SK-N-SH (cell line): ENCODE measurements at regions not wholly inside any gene's neighbourhood (a gene's known extent, or its start where the extent isn't known, plus 50 kb on each side); places are given as distances from the start of the nearest gene placed in this dataset.

Source experiments
- CTCF ChIA-PET: fragments of 300-600, 350-600 bp; formaldehyde crosslinking; extraction: SDS; loops from one replicate; lab custom pipeline; 2021; lab: Yijun Ruan, JAX
- POLR2A ChIA-PET: fragments of 350-600 bp; sonication (Branson Sonifier 250); formaldehyde crosslinking; extraction: SDS; loops from one replicate; lab custom pipeline; 2020; ENCODE audit warnings: antibody characterized with exemption, inconsistent platforms; lab: Yijun Ruan, JAX
- DNase-seq: peaks from one replicate; pipeline ENCODE4 v3.0.0; 2012
- H2AFZ ChIP-seq: fragments of 200-600 bp; sonication (generic); 2 replicates; pipeline ENCODE4 v1.8.1; 2016; ENCODE audit warnings: antibody characterized with exemption, mild to moderate bottlenecking, low read depth
- H3F3A ChIP-seq: fragments of 200-600 bp; sonication (generic); replicated peaks from 2 replicates; pipeline ENCODE3; 2016; ENCODE audit warnings: antibody characterized with exemption, mild to moderate bottlenecking; ENCODE audit not compliant: insufficient read depth
- H3K27ac ChIP-seq, 2 experiments: fragments of 200-500 bp in 1 of 2; fragments of 200-600 bp in 1 of 2; sonication (Bioruptor generic) in 1 of 2; sonication (generic), shearing (Covaris generic) in 1 of 2; 2 replicates each; pipeline versions ENCODE4 v1.5.1 to v1.6.1; 2014 to 2016; ENCODE audit warnings: low read depth in 2 of 2, inconsistent platforms in 1 of 2, low read length in 1 of 2, mild to moderate bottlenecking in 1 of 2, mixed read lengths in 1 of 2
- H3K27me3 ChIP-seq: fragments of 200-600 bp; sonication (generic), shearing (Covaris generic); 2 replicates; pipeline ENCODE4 v1.6.1; 2016; ENCODE audit warnings: mixed run types; ENCODE audit not compliant: insufficient read depth
- H3K36me3 ChIP-seq, 2 experiments: fragments of 200-500 bp in 1 of 2; fragments of 200-600 bp in 1 of 2; sonication (Bioruptor generic) in 1 of 2; sonication (generic) in 1 of 2; replicated peaks in 1 of 2; 2 replicates each; pipeline versions ENCODE3 to v1.5.1; 2014 to 2016; ENCODE audit warnings: low read length in 1 of 2, mild to moderate bottlenecking in 1 of 2; ENCODE audit not compliant: insufficient read depth in 2 of 2, control insufficient read depth in 1 of 2
- H3K4me1 ChIP-seq, 2 experiments: fragments of 200-500 bp in 1 of 2; fragments of 200-600 bp in 1 of 2; sonication (Bioruptor generic) in 1 of 2; sonication (generic), shearing (Covaris generic) in 1 of 2; 2 replicates each; pipeline versions ENCODE4 v1.5.1 to v1.6.1; 2014 to 2016; ENCODE audit warnings: low read depth in 1 of 2, low read length in 1 of 2, mixed run types in 1 of 2; ENCODE audit not compliant: insufficient read depth in 2 of 2, control insufficient read depth in 1 of 2
- H3K4me2 ChIP-seq: fragments of 200-600 bp; sonication (generic), shearing (Covaris generic); 2 replicates; pipeline ENCODE4 v1.6.1; 2017; ENCODE audit warnings: mixed run types
- H3K4me3 ChIP-seq, 2 experiments: fragments of 200-500 bp in 1 of 2; fragments of 200-600 bp in 1 of 2; sonication (Bioruptor generic) in 1 of 2; sonication (generic), shearing (Covaris generic) in 1 of 2; 2 replicates each; pipeline versions ENCODE4 v1.5.1 to v1.8.1; 2014 to 2016; ENCODE audit warnings: low read depth in 2 of 2, inconsistent platforms in 1 of 2, low read length in 1 of 2, mild to moderate bottlenecking in 1 of 2, mixed read lengths in 1 of 2, moderate library complexity in 1 of 2
- H3K79me2 ChIP-seq: fragments of 200-600 bp; sonication (generic); 2 replicates; pipeline ENCODE4 v1.8.1; 2017; ENCODE audit warnings: mild to moderate bottlenecking; ENCODE audit not compliant: insufficient read depth
- H3K9ac ChIP-seq: fragments of 200-600 bp; sonication (generic); 2 replicates; pipeline ENCODE4 v1.6.1; 2017; ENCODE audit warnings: mixed run types
- H3K9me2 ChIP-seq: fragments of 200-600 bp; sonication (generic); 2 replicates; pipeline ENCODE4 v1.6.1; 2017; ENCODE audit warnings: mixed run types
- H3K9me3 ChIP-seq: fragments of 200-600 bp; sonication (generic); 2 replicates; pipeline ENCODE4 v1.6.1; 2017; ENCODE audit warnings: mixed run types, mild to moderate bottlenecking, moderate library complexity
- H4K20me1 ChIP-seq: fragments of 200-600 bp; sonication (generic); 2 replicates; pipeline ENCODE4 v1.6.1; 2017; ENCODE audit warnings: mild to moderate bottlenecking, mixed run types; ENCODE audit not compliant: insufficient read depth
- CTCF ChIP-seq: fragments of 200-600 bp; sonication (generic); IDR thresholded peaks from 2 replicates; pipeline ENCODE4 v1.6.1; 2017; ENCODE audit warnings: antibody characterized with exemption, mild to moderate bottlenecking, moderate library complexity
- EP300 ChIP-seq, 2 experiments: IDR thresholded peaks; 2 replicates each; pipeline versions ENCODE4 v1.4.0 to v1.6.1; 2012; ENCODE audit warnings: borderline replicate concordance in 1 of 2, low read depth in 1 of 2, low read length in 1 of 2
- FOXJ3 ChIP-seq: sonication (generic); formaldehyde crosslinking; IDR thresholded peaks from 2 replicates; pipeline ENCODE4 v1.5.1; 2020; ENCODE audit warnings: mild to moderate bottlenecking, missing genetic modification reagents
- GATA2 ChIP-seq: sonication (generic); formaldehyde crosslinking; IDR thresholded peaks from 2 replicates; pipeline ENCODE4 v1.5.0; 2020; ENCODE audit warnings: mild to moderate bottlenecking, missing genetic modification reagents
- IRF3 ChIP-seq: fragments of 150-350 bp; IDR thresholded peaks from 2 replicates; pipeline ENCODE4 v1.6.1; 2016; ENCODE audit warnings: mild to moderate bottlenecking, low read depth, low read length
- NRF1 ChIP-seq: IDR thresholded peaks from 2 replicates; pipeline ENCODE4 v1.6.1; 2012; ENCODE audit warnings: low read depth, mild to moderate bottlenecking, low read length
- RCOR1 ChIP-seq: fragments of 150-350 bp; IDR thresholded peaks from 2 replicates; pipeline ENCODE4 v1.6.1; 2017; ENCODE audit warnings: antibody characterized with exemption, low read length
- SMC3 ChIP-seq: IDR thresholded peaks from 2 replicates; pipeline ENCODE4 v1.6.1; 2012; ENCODE audit warnings: low read depth, low read length, improper control_type of control experiment
- TAF1 ChIP-seq: IDR thresholded peaks from 2 replicates; pipeline ENCODE4 v1.6.1; 2012; ENCODE audit warnings: low read depth, mild to moderate bottlenecking, low read length, moderate library complexity, borderline replicate concordance
- TEAD4 ChIP-seq: IDR thresholded peaks from 2 replicates; pipeline ENCODE4 v1.4.0; 2012; ENCODE audit warnings: mild to moderate bottlenecking, borderline replicate concordance; ENCODE audit not compliant: insufficient read depth
- WGBS: methylation state at CpG from one replicate; pipeline ENCODE4 v1.1.6; 2017; ENCODE audit warnings: low lambda C conversion rate; 5-methylcytosine and 5-hydroxymethylcytosine counted together
- TF ChIP-seq, protein P1 (sequence below): IDR thresholded peaks from 2 replicates; pipeline ENCODE4 v1.6.1; 2012; ENCODE audit warnings: mild to moderate bottlenecking, low read depth, low read length, moderate library complexity

DNA sequence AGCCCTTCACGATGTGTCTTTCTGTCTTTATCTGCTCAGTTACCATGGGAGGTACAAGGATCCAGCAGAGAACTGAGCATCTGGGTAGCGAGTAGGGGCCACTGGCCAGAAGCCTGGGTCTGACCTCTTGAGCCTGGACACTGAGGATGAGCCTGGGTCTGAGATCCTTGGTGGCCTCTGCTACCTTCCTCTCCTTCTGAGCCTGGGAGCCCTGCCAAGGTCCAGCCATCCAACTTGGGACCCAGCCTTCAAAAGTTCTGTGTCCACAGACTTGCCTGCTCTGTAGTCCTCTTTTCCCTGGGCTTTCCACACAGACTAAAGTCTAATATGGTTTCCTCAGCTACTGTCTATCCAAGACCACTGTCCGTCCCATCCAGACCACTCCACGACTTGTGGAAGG is 60.2 kb upstream of the NAA20 start:
- ChIA-PET POLR2A (no interaction called here), CTCF (no interaction called here)
- H3K36me3 ChIP-seq = no peaks in the 10 kb centered on the region

DNA sequence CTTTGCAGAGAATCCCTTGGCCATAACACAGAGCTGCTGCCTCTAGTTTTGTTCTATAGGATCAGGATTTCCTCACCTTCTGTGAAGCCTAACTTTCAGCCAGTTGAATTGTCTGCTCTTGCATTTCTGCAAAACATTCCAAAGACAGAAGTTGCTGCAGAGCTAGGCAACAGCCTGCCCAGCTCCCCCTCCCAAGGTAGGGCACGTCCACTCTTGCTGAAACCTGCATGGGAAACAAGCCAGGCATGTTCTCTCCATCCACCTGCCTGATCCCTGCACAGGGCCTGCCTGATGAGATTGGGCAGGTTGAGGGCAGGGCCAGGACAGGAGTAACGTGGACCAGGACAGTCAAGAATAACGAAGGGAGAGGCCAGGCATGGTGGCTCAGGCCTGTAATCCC is 58.9 kb upstream of the NAA20 start:
- Histone ChIP-seq H3K36me3 (peaks cover 0 to 4% of the 10 kb centered on the region in 2 experiments), H3F3A (no peaks in the 10 kb centered on the region), H3K9me3 (no peaks in the 10 kb centered on the region), H3K79me2 (no peaks in the 10 kb centered on the region), H3K4me3 (no peak overlapping the region), H3K9me2 (no peaks in the 10 kb centered on the region), H4K20me1 (no peaks in the 10 kb centered on the region), H3K4me1 (no peaks in the 10 kb centered on the region), H2AFZ (no peak overlapping the region), H3K4me2 (no peak overlapping the region), H3K27ac (no peak overlapping the region), H3K9ac (no peak overlapping the region), H3K27me3 (no peaks in the 10 kb centered on the region)
- ChIA-PET POLR2A (no interaction called here), CTCF (no interaction called here)
- WGBS = 76% methylated on average over 2 of the region's 3 CpGs
- no peak for DNase-seq
- no peak for TF ChIP-seq IRF3
- TF ChIP-seq, protein P1, sequence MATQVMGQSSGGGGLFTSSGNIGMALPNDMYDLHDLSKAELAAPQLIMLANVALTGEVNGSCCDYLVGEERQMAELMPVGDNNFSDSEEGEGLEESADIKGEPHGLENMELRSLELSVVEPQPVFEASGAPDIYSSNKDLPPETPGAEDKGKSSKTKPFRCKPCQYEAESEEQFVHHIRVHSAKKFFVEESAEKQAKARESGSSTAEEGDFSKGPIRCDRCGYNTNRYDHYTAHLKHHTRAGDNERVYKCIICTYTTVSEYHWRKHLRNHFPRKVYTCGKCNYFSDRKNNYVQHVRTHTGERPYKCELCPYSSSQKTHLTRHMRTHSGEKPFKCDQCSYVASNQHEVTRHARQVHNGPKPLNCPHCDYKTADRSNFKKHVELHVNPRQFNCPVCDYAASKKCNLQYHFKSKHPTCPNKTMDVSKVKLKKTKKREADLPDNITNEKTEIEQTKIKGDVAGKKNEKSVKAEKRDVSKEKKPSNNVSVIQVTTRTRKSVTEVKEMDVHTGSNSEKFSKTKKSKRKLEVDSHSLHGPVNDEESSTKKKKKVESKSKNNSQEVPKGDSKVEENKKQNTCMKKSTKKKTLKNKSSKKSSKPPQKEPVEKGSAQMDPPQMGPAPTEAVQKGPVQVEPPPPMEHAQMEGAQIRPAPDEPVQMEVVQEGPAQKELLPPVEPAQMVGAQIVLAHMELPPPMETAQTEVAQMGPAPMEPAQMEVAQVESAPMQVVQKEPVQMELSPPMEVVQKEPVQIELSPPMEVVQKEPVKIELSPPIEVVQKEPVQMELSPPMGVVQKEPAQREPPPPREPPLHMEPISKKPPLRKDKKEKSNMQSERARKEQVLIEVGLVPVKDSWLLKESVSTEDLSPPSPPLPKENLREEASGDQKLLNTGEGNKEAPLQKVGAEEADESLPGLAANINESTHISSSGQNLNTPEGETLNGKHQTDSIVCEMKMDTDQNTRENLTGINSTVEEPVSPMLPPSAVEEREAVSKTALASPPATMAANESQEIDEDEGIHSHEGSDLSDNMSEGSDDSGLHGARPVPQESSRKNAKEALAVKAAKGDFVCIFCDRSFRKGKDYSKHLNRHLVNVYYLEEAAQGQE = no peak
- TF ChIP-seq GATA2 = no peak
- TF ChIP-seq EP300 (IDR thresholded peaks at IDR 0.05; ENCODE audit: borderline replicate concordance in 1 of 2, low read depth in 1 of 2, low read length in 1 of 2) = no peak
- TF ChIP-seq TEAD4 = no peak
- no peak for TF ChIP-seq RCOR1

More for the DNA sequence above, 60.2 kb upstream of the NAA20 start:
- 95% methylated on average over 4 of the region's 4 CpGs for WGBS
- H3K9me2 ChIP-seq = no peaks in the 10 kb centered on the region
- no peak overlapping the region for H3K4me3 ChIP-seq
- no peak for DNase-seq
- H3K4me1 ChIP-seq = no peaks in the 10 kb centered on the region
- H3K27me3 ChIP-seq = no peaks in the 10 kb centered on the region
- no peak overlapping the region for H3K27ac ChIP-seq
- H3F3A ChIP-seq = no peaks in the 10 kb centered on the region
- no peaks in the 10 kb centered on the region for H3K79me2 ChIP-seq
- no peak overlapping the region for H3K9ac ChIP-seq
- H3K9me3 ChIP-seq = no peaks in the 10 kb centered on the region
- no peaks in the 10 kb centered on the region for H4K20me1 ChIP-seq
- H3K4me2 ChIP-seq = no peak overlapping the region
- no peak overlapping the region for H2AFZ ChIP-seq
- TF ChIP-seq, protein P1 = no peak
- TF ChIP-seq CTCF = no peak
- no peak for TF ChIP-seq FOXJ3 (CRISPR knock-in tag)
- TF ChIP-seq RCOR1 = no peak
- TF ChIP-seq NRF1 = no peak
- TF ChIP-seq TAF1 = no peak
- TF ChIP-seq SMC3 = no peak
- TF ChIP-seq, all 33 proteins: peak for 0
